ENCODE measurements at regions not wholly inside any gene's neighbourhood (a gene's known extent, or its start where the extent isn't known, plus 50 kb on each side); places are given as distances from the start of the nearest gene placed in this dataset.

DNA sequence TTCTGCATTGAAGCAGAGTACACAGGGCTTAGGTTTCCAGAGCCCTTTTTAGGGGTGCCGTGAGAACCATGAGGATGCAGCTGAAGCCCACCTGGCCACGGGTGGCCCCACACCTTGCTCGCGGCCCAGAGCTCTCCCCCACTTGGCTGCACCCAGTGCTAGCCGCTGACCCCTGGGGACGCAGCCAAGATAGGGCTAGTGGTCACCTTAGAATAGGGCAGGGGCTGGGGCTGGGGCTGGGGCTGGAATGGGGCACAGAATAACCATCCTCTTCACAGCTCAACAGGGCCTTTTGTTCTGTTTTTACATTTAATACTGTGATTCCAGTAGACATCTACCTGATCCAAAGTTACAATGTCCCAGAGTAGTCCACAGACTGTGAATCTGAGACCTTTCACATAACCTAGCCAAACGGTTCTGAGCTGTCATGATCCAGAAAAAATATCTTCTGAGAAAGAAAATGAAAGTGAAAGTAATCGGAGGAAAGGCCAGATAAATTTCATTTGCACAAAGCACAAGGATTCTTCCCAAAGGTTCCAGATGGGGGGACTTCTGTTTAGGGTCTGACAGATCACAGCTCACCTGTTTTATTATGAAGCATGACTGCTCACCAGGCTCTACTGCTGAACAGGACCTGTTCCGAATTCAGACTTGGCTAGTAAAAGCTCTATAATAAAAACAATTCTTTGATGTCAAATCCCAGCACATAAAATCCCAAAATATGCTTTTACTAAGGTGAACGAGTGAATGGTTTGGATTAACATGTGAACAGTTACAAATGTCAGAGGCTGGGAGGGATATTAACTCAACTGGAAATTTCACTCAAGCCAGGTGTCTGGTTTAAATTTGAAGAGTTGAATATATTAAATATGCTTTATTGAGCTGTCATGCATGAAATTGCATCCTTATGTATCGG, 401.9 kb downstream of the THBS2 start:
- TF ChIP-seq, protein P1, sequence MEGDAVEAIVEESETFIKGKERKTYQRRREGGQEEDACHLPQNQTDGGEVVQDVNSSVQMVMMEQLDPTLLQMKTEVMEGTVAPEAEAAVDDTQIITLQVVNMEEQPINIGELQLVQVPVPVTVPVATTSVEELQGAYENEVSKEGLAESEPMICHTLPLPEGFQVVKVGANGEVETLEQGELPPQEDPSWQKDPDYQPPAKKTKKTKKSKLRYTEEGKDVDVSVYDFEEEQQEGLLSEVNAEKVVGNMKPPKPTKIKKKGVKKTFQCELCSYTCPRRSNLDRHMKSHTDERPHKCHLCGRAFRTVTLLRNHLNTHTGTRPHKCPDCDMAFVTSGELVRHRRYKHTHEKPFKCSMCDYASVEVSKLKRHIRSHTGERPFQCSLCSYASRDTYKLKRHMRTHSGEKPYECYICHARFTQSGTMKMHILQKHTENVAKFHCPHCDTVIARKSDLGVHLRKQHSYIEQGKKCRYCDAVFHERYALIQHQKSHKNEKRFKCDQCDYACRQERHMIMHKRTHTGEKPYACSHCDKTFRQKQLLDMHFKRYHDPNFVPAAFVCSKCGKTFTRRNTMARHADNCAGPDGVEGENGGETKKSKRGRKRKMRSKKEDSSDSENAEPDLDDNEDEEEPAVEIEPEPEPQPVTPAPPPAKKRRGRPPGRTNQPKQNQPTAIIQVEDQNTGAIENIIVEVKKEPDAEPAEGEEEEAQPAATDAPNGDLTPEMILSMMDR (conservative IDR thresholded peaks at IDR 0.05) = no peak
- TF ChIP-seq ZFX (IDR thresholded peaks at IDR 0.05) = no peak
